HEK293 (cell line): ENCODE measurements at regions not wholly inside any gene's neighbourhood (a gene's known extent, or its start where the extent isn't known, plus 50 kb on each side); places are given as distances from the start of the nearest gene placed in this dataset.

ENCODE experiments used
- CTCF ChIA-PET: fragments of 350-600 bp; formaldehyde crosslinking; extraction: SDS; loops from one replicate; lab custom pipeline; 2021; ENCODE audit warnings: antibody characterized with exemption; lab: Yijun Ruan, JAX
- POLR2A ChIA-PET: fragments of 300-600 bp; formaldehyde crosslinking; extraction: SDS; loops from one replicate; lab custom pipeline; 2020; ENCODE audit warnings: antibody characterized with exemption, inconsistent platforms; lab: Yijun Ruan, JAX
- H3K27ac ChIP-seq: fragments of 200-500 bp; sonication (Bioruptor generic); 2 replicates; pipeline ENCODE4 v1.5.1; 2014; ENCODE audit warnings: low read depth, low read length, control low read depth, inconsistent platforms; ENCODE audit errors: extremely low read depth
- H3K36me3 ChIP-seq, 2 experiments: fragments of 200-500 bp in 1 of 2; sonication (Bioruptor generic) in 1 of 2; 1 replicate in 1 of 2; 2 replicates in 1 of 2; pipeline ENCODE4 v1.5.1; 2014 to 2017; ENCODE audit warnings: inconsistent platforms in 2 of 2, low read length in 2 of 2; ENCODE audit not compliant: control insufficient read depth in 2 of 2, insufficient read depth in 1 of 2
- H3K4me1 ChIP-seq: fragments of 200-500 bp; sonication (Bioruptor generic); 2 replicates; pipeline ENCODE4 v1.5.1; 2014; ENCODE audit warnings: mild to moderate bottlenecking, low read length, inconsistent platforms; ENCODE audit not compliant: control insufficient read depth, insufficient read depth
- H3K4me3 ChIP-seq: 2 replicates; pipeline ENCODE4 v1.5.1; 2011; ENCODE audit warnings: low read depth, mild to moderate bottlenecking, control low read depth, low read length, moderate library complexity
- H3K9me3 ChIP-seq: fragments of 200-500 bp; sonication (Bioruptor generic); 2 replicates; pipeline ENCODE4 v1.5.1; 2014; ENCODE audit warnings: low read depth, low read length, inconsistent platforms; ENCODE audit not compliant: control insufficient read depth, insufficient read depth
- IKZF3 ChIP-seq: fragments of 450-650 bp; IDR thresholded peaks from 2 replicates; pipeline ENCODE4 v1.5.0; 2018; ENCODE audit warnings: missing biosample characterization, mild to moderate bottlenecking, missing genetic modification characterization, moderate library complexity
- KLF9 ChIP-seq: fragments of 450-650 bp; formaldehyde crosslinking; IDR thresholded peaks from 2 replicates; pipeline ENCODE4 v1.5.1; 2016; ENCODE audit warnings: missing biosample characterization, missing genetic modification characterization, low read depth
- MEIS1 ChIP-seq: sonication (generic); formaldehyde crosslinking; IDR thresholded peaks from 2 replicates; pipeline ENCODE4 v1.8.1; 2022; ENCODE audit warnings: missing genetic modification reagents, mild to moderate bottlenecking, borderline replicate concordance
- YY2 ChIP-seq: fragments of 450-650 bp; formaldehyde crosslinking; IDR thresholded peaks from 2 replicates; pipeline ENCODE4 v1.5.1; 2016; ENCODE audit warnings: missing biosample characterization, missing genetic modification characterization
- ZBTB17 ChIP-seq: fragments of 450-650 bp; formaldehyde crosslinking; IDR thresholded peaks from 2 replicates; pipeline ENCODE4 v1.5.1; 2016; ENCODE audit warnings: missing biosample characterization, missing genetic modification characterization
- ZFHX2 ChIP-seq: fragments of 450-650 bp; formaldehyde crosslinking; conservative IDR thresholded peaks from 2 replicates; pipeline ENCODE4 v1.5.1; 2016; ENCODE audit warnings: missing biosample characterization, missing genetic modification characterization
- ZNF114 ChIP-seq: fragments of 450-650 bp; formaldehyde crosslinking; IDR thresholded peaks from 2 replicates; pipeline ENCODE4 v1.5.0; 2017; ENCODE audit warnings: missing biosample characterization, missing genetic modification characterization
- ZNF132 ChIP-seq: fragments of 450-650 bp; formaldehyde crosslinking; IDR thresholded peaks from 2 replicates; pipeline ENCODE4 v1.5.1; 2017; ENCODE audit warnings: missing biosample characterization, missing genetic modification characterization, borderline replicate concordance
- ZNF239 ChIP-seq: fragments of 450-650 bp; formaldehyde crosslinking; IDR thresholded peaks from 2 replicates; pipeline ENCODE4 v1.5.1; 2016; ENCODE audit warnings: missing biosample characterization, missing genetic modification characterization
- ZNF302 ChIP-seq: fragments of 450-650 bp; formaldehyde crosslinking; IDR thresholded peaks from 2 replicates; pipeline ENCODE4 v1.5.1; 2016; ENCODE audit warnings: missing biosample characterization, missing genetic modification characterization, low read depth
- ZNF354C ChIP-seq: fragments of 450-650 bp; formaldehyde crosslinking; IDR thresholded peaks from 2 replicates; pipeline ENCODE4 v1.5.1; 2016; ENCODE audit warnings: missing biosample characterization, missing genetic modification characterization, low read depth, borderline replicate concordance
- ZNF449 ChIP-seq: fragments of 450-650 bp; formaldehyde crosslinking; IDR thresholded peaks from 2 replicates; pipeline ENCODE4 v1.5.1; 2017; ENCODE audit warnings: missing biosample characterization, mild to moderate bottlenecking, missing genetic modification characterization, moderate library complexity
- ZNF521 ChIP-seq: fragments of 450-650 bp; formaldehyde crosslinking; IDR thresholded peaks from 2 replicates; pipeline ENCODE4 v1.5.1; 2017; ENCODE audit warnings: missing biosample characterization, mild to moderate bottlenecking, missing genetic modification characterization
- ZNF548 ChIP-seq: fragments of 450-650 bp; formaldehyde crosslinking; IDR thresholded peaks from 2 replicates; pipeline ENCODE4 v1.5.1; 2016; ENCODE audit warnings: missing biosample characterization, missing genetic modification characterization
- ZNF600 ChIP-seq: fragments of 450-650 bp; formaldehyde crosslinking; IDR thresholded peaks from 2 replicates; pipeline ENCODE4 v1.5.1; 2016; ENCODE audit warnings: missing biosample characterization, missing genetic modification characterization
- ZNF629 ChIP-seq: fragments of 450-650 bp; formaldehyde crosslinking; IDR thresholded peaks from 2 replicates; pipeline ENCODE4 v1.5.1; 2017; ENCODE audit warnings: missing biosample characterization, missing genetic modification characterization
- ZNF639 ChIP-seq: fragments of 450-650 bp; formaldehyde crosslinking; IDR thresholded peaks from 2 replicates; pipeline ENCODE4 v1.5.1; 2016; ENCODE audit warnings: missing biosample characterization, missing genetic modification characterization
- ZSCAN4 ChIP-seq: fragments of 450-650 bp; formaldehyde crosslinking; IDR thresholded peaks from 2 replicates; pipeline ENCODE4 v1.5.1; 2017; ENCODE audit warnings: missing biosample characterization, missing genetic modification characterization
- TF ChIP-seq, protein P1 (sequence below): fragments of 450-650 bp; formaldehyde crosslinking; IDR thresholded peaks from 2 replicates; pipeline ENCODE4 v1.5.1; 2016; ENCODE audit warnings: missing biosample characterization, missing genetic modification characterization
- TF ChIP-seq, protein P2 (sequence below): fragments of 450-650 bp; formaldehyde crosslinking; IDR thresholded peaks from 2 replicates; pipeline ENCODE4 v1.5.1; 2016; ENCODE audit warnings: missing biosample characterization, missing genetic modification characterization, low read depth
- TF ChIP-seq, protein P3 (sequence below): fragments of 450-650 bp; formaldehyde crosslinking; conservative IDR thresholded peaks from 2 replicates; pipeline ENCODE4 v1.5.1; 2016; ENCODE audit warnings: low read depth, missing biosample characterization, missing genetic modification characterization

- no peak overlapping the region for H3K4me3 ChIP-seq
- POLR2A ChIA-PET, result no interaction called here
- H3K4me1 ChIP-seq, result no peaks in the 10 kb centered on the region
- H3K9me3 ChIP-seq, result no peaks in the 10 kb centered on the region
- H3K36me3 ChIP-seq, result no peaks in the 10 kb centered on the region
- TF ChIP-seq ZNF629 (tag by site-specific recombination) (no peak), MEIS1 (CRISPR knock-in tag) (no peak), YY2 (tag by site-specific recombination) (no peak), ZNF302 (tag by site-specific recombination) (no peak), ZNF114 (no peak), ZNF239 (tag by site-specific recombination) (no peak), ZBTB17 (tag by site-specific recombination) (no peak), ZNF521 (tag by site-specific recombination) (no peak), ZNF354C (tag by site-specific recombination) (no peak), KLF9 (tag by site-specific recombination) (no peak), ZNF449 (tag by site-specific recombination) (no peak), ZFHX2 (tag by site-specific recombination) (no peak), ZSCAN4 (no peak), ZNF600 (tag by site-specific recombination) (no peak)
- TF ChIP-seq, protein P1, sequence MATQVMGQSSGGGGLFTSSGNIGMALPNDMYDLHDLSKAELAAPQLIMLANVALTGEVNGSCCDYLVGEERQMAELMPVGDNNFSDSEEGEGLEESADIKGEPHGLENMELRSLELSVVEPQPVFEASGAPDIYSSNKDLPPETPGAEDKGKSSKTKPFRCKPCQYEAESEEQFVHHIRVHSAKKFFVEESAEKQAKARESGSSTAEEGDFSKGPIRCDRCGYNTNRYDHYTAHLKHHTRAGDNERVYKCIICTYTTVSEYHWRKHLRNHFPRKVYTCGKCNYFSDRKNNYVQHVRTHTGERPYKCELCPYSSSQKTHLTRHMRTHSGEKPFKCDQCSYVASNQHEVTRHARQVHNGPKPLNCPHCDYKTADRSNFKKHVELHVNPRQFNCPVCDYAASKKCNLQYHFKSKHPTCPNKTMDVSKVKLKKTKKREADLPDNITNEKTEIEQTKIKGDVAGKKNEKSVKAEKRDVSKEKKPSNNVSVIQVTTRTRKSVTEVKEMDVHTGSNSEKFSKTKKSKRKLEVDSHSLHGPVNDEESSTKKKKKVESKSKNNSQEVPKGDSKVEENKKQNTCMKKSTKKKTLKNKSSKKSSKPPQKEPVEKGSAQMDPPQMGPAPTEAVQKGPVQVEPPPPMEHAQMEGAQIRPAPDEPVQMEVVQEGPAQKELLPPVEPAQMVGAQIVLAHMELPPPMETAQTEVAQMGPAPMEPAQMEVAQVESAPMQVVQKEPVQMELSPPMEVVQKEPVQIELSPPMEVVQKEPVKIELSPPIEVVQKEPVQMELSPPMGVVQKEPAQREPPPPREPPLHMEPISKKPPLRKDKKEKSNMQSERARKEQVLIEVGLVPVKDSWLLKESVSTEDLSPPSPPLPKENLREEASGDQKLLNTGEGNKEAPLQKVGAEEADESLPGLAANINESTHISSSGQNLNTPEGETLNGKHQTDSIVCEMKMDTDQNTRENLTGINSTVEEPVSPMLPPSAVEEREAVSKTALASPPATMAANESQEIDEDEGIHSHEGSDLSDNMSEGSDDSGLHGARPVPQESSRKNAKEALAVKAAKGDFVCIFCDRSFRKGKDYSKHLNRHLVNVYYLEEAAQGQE (tag by site-specific recombination), result no peak
- TF ChIP-seq, protein P2, sequence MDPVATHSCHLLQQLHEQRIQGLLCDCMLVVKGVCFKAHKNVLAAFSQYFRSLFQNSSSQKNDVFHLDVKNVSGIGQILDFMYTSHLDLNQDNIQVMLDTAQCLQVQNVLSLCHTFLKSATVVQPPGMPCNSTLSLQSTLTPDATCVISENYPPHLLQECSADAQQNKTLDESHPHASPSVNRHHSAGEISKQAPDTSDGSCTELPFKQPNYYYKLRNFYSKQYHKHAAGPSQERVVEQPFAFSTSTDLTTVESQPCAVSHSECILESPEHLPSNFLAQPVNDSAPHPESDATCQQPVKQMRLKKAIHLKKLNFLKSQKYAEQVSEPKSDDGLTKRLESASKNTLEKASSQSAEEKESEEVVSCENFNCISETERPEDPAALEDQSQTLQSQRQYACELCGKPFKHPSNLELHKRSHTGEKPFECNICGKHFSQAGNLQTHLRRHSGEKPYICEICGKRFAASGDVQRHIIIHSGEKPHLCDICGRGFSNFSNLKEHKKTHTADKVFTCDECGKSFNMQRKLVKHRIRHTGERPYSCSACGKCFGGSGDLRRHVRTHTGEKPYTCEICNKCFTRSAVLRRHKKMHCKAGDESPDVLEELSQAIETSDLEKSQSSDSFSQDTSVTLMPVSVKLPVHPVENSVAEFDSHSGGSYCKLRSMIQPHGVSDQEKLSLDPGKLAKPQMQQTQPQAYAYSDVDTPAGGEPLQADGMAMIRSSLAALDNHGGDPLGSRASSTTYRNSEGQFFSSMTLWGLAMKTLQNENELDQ (tag by site-specific recombination), result no peak
- no peak overlapping the region for H3K27ac ChIP-seq
- CTCF ChIA-PET, result interaction anchor here (0.5 kb wide), 1 partner anchor 20 kb away, joined by 3 read pairs; no protein-coding TSS in a partner anchor
Observed at GRCh38 chr18:76188097-76188496, 306.9 kb downstream of the ZNF516 start.

DNA sequence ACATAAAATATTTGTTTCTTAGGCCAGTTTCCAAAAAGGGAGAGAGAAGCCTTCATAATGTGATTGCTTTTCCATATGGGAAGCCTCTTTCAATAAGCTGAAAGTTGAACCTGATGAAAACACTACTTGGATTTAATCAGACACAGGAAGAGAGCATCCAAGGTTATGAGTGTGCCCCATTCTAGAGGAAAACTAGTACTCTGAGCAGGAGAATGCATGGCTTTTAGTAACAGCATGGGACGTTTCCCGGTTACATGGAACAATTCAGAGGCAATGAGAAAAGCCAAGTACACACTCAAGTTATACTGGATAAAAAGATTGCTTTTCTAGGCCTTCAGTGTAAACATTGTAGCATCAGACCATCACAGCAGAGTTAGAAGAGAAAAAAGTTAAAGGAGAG, 315.8 kb downstream of the ZNF516 start:
- Histone ChIP-seq H3K9me3 (no peaks in the 10 kb centered on the region), H3K27ac (no peak overlapping the region), H3K36me3 (no peaks in the 10 kb centered on the region), H3K4me3 (no peak overlapping the region), H3K4me1 (no peaks in the 10 kb centered on the region)
- POLR2A ChIA-PET, result no interaction called here
- CTCF ChIA-PET, result no interaction called here
- TF ChIP-seq IKZF3 (tag by site-specific recombination) (no peak), ZNF132 (tag by site-specific recombination) (no peak), ZNF548 (tag by site-specific recombination) (no peak), ZNF639 (no peak)
- TF ChIP-seq, protein P3, sequence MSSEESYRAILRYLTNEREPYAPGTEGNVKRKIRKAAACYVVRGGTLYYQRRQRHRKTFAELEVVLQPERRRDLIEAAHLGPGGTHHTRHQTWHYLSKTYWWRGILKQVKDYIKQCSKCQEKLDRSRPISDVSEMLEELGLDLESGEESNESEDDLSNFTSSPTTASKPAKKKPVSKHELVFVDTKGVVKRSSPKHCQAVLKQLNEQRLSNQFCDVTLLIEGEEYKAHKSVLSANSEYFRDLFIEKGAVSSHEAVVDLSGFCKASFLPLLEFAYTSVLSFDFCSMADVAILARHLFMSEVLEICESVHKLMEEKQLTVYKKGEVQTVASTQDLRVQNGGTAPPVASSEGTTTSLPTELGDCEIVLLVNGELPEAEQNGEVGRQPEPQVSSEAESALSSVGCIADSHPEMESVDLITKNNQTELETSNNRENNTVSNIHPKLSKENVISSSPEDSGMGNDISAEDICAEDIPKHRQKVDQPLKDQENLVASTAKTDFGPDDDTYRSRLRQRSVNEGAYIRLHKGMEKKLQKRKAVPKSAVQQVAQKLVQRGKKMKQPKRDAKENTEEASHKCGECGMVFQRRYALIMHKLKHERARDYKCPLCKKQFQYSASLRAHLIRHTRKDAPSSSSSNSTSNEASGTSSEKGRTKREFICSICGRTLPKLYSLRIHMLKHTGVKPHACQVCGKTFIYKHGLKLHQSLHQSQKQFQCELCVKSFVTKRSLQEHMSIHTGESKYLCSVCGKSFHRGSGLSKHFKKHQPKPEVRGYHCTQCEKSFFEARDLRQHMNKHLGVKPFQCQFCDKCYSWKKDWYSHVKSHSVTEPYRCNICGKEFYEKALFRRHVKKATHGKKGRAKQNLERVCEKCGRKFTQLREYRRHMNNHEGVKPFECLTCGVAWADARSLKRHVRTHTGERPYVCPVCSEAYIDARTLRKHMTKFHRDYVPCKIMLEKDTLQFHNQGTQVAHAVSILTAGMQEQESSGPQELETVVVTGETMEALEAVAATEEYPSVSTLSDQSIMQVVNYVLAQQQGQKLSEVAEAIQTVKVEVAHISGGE, result no peak
